ENCODE measurements at regions not wholly inside any gene's neighbourhood (a gene's known extent, or its start where the extent isn't known, plus 50 kb on each side); places are given as distances from the start of the nearest gene placed in this dataset.

- H3K79me2 ChIP-seq (ENCODE audit: control insufficient read depth, low read length), result no peaks in the 10 kb centered on the region
- H3K4me1 ChIP-seq (ENCODE audit: control insufficient read depth, low read length), result no peaks in the 10 kb centered on the region
- no peak overlapping the region for H3K4me2 ChIP-seq (ENCODE audit: low read length)
Measured at GRCh38 chr6:41446132-41446531, 100.0 kb upstream of the FOXP4 start.

DNA sequence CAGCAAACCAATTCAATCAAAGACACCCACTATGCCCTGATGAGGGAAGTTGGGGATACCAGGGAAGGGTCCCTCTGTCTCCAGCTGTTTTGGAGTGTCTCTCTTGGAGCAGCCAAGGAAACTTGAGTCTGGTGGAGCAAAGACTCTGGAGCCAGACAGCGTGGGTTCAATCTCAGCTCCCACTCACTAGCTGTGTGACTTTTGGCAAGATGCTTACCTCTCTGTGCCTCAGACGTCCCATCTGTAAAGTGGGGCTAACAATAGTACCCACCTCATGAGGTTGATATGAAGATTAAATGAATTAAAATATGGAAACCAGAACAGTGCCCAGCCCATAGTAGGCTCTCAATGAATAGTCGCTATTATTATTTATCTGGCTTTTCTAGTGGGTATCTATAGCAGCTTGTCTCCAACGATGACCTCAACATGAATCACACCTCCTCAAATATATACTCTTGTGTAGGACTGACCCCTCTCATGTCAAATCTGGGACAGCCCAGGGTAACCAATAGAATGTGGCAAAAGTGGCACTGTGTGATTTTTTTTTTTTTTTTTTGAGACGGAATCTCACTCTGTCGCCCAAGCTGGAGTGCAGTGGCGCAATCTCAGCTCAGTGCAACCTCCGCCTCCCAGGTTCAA lies 99.2 kb upstream of the FOXP4 start:
- no peaks in the 10 kb centered on the region for H3F3A ChIP-seq (ENCODE audit: control insufficient read depth, insufficient read depth)
- no peak for TF ChIP-seq CTCF (IDR thresholded peaks at IDR 0.05; ENCODE audit: low read depth, low read length, poor library complexity, severe bottlenecking)
- H3K36me3 ChIP-seq (ENCODE audit: control insufficient read depth, low read length), result no peaks in the 10 kb centered on the region
- no peaks in the 10 kb centered on the region for H4K20me1 ChIP-seq (ENCODE audit: control insufficient read depth, insufficient read depth, low read depth, low read length)
- no peak overlapping the region for H3K4me2 ChIP-seq (ENCODE audit: low read length)
- no peaks in the 10 kb centered on the region for H3K9me2 ChIP-seq (replicated peaks; ENCODE audit: control insufficient read depth, low read length)
- no peak overlapping the region for H3K27ac ChIP-seq (ENCODE audit: low read depth, low read length)
- no peaks in the 10 kb centered on the region for H3K9me3 ChIP-seq (ENCODE audit: control insufficient read depth, insufficient read depth, low read length)
- H3K4me3 ChIP-seq (ENCODE audit: low read length), result no peak overlapping the region
- no peaks in the 10 kb centered on the region for H3K79me2 ChIP-seq (ENCODE audit: control insufficient read depth, low read length)
- peaks cover 14% of the 10 kb centered on the region for H3K27me3 ChIP-seq (ENCODE audit: control insufficient read depth, low read length)
- no peaks in the 10 kb centered on the region for H3K4me1 ChIP-seq (ENCODE audit: control insufficient read depth, low read length)

More at GRCh38 chr6:41446132-41446531, 100.0 kb upstream of the FOXP4 start:
- H3F3A ChIP-seq (ENCODE audit: control insufficient read depth, insufficient read depth), result no peaks in the 10 kb centered on the region
- H3K27me3 ChIP-seq (ENCODE audit: control insufficient read depth, low read length), result peaks cover 14% of the 10 kb centered on the region
- no peak overlapping the region for H3K27ac ChIP-seq (ENCODE audit: low read depth, low read length)
- TF ChIP-seq CTCF (IDR thresholded peaks at IDR 0.05; ENCODE audit: low read depth, low read length, poor library complexity, severe bottlenecking) (no peak), EZH2phosphoT487 (IDR thresholded peaks at IDR 0.05; ENCODE audit: borderline replicate concordance, low read length) (no peak)
- no peaks in the 10 kb centered on the region for H3K9me3 ChIP-seq (ENCODE audit: control insufficient read depth, insufficient read depth, low read length)
- no peaks in the 10 kb centered on the region for H3K36me3 ChIP-seq (ENCODE audit: control insufficient read depth, low read length)
- no peak overlapping the region for H3K4me3 ChIP-seq (ENCODE audit: low read length)
- no peaks in the 10 kb centered on the region for H3K9me2 ChIP-seq (replicated peaks; ENCODE audit: control insufficient read depth, low read length)
- no peaks in the 10 kb centered on the region for H4K20me1 ChIP-seq (ENCODE audit: control insufficient read depth, insufficient read depth, low read depth, low read length)

GRCh38 chr6:41448256-41448655 lies 97.9 kb upstream of the FOXP4 start:
- Histone ChIP-seq H3K36me3 (ENCODE audit: control insufficient read depth, low read length) (no peaks in the 10 kb centered on the region), H3K9me3 (ENCODE audit: control insufficient read depth, insufficient read depth, low read length) (no peaks in the 10 kb centered on the region), H3K4me2 (ENCODE audit: low read length) (no peak overlapping the region), H4K20me1 (ENCODE audit: control insufficient read depth, insufficient read depth, low read depth, low read length) (no peaks in the 10 kb centered on the region), H3K27me3 (ENCODE audit: control insufficient read depth, low read length) (peaks cover 11% of the 10 kb centered on the region), H3F3A (ENCODE audit: control insufficient read depth, insufficient read depth) (no peaks in the 10 kb centered on the region), H3K79me2 (ENCODE audit: control insufficient read depth, low read length) (no peaks in the 10 kb centered on the region), H3K9me2 (replicated peaks; ENCODE audit: control insufficient read depth, low read length) (no peaks in the 10 kb centered on the region), H3K27ac (ENCODE audit: low read depth, low read length) (no peak overlapping the region), H3K4me1 (ENCODE audit: control insufficient read depth, low read length) (no peaks in the 10 kb centered on the region), H3K4me3 (ENCODE audit: low read length) (no peak overlapping the region)
- no peak for TF ChIP-seq EZH2phosphoT487 (IDR thresholded peaks at IDR 0.05; ENCODE audit: borderline replicate concordance, low read length)
- no peak for TF ChIP-seq CTCF (IDR thresholded peaks at IDR 0.05; ENCODE audit: low read depth, low read length, poor library complexity, severe bottlenecking)

Data from DOHH2 (cell line).